Spleen (tissue), 11 donors: ENCODE measurements at regions not wholly inside any gene's neighbourhood (a gene's known extent, or its start where the extent isn't known, plus 50 kb on each side); places are given as distances from the start of the nearest gene placed in this dataset.

ENCODE experiments used
- DNase-seq: peaks from one replicate; pipeline ENCODE4 v3.0.0-alpha.2; 2020
- H3K27ac ChIP-seq, 8 donors: fragments of 200-600 bp; sonication (generic) in 7 of 8; 1 replicate in 4 of 8; 2 replicates in 4 of 8; pipeline versions ENCODE4 v1.5.0 to v1.8.0; 2016 to 2021; ENCODE audit warnings: inconsistent platforms in 4 of 8, mild to moderate bottlenecking in 4 of 8, moderate library complexity in 1 of 8
- H3K27me3 ChIP-seq, 7 donors: fragments of 200-600 bp; sonication (generic) in 6 of 7; replicated peaks in 1 of 7; 1 replicate in 4 of 7; 2 replicates in 3 of 7; pipeline versions ENCODE4 v1.5.0 to v1.8.0; 2016 to 2021; ENCODE audit warnings: inconsistent platforms in 3 of 7, mild to moderate bottlenecking in 1 of 7
- H3K36me3 ChIP-seq, 6 donors: fragments of 200-600 bp; sonication (generic) in 5 of 6; 1 replicate in 4 of 6; 2 replicates in 2 of 6; pipeline versions ENCODE4 v1.5.0 to v1.8.0; 2016 to 2021; ENCODE audit warnings: inconsistent platforms in 2 of 6
- H3K4me1 ChIP-seq, 6 donors: fragments of 200-600 bp; sonication (generic) in 5 of 6; 1 replicate in 3 of 6; 2 replicates in 3 of 6; pipeline versions ENCODE4 v1.5.0 to v1.8.0; 2016 to 2021; ENCODE audit warnings: inconsistent platforms in 3 of 6
- H3K4me3 ChIP-seq, 8 donors: fragments of 200-600 bp; sonication (generic) in 7 of 8; 1 replicate in 4 of 8; 2 replicates in 4 of 8; pipeline versions ENCODE4 v1.5.0 to v1.8.0; 2016 to 2021; ENCODE audit warnings: inconsistent platforms in 4 of 8, mild to moderate bottlenecking in 4 of 8, moderate library complexity in 2 of 8
- H3K9me3 ChIP-seq, 8 donors: fragments of 200-600 bp; sonication (generic) in 7 of 8; 1 replicate in 4 of 8; 2 replicates in 4 of 8; pipeline versions ENCODE4 v1.5.0 to v1.8.0; 2016 to 2021; ENCODE audit warnings: inconsistent platforms in 4 of 8
- POLR2A ChIP-seq, 3 donors: fragments of 450-650 bp; IDR thresholded peaks; one replicate each; pipeline ENCODE4 v1.5.1; 2017; ENCODE audit warnings: antibody characterized with exemption in 3 of 3, mild to moderate bottlenecking in 1 of 3
- POLR2AphosphoS5 ChIP-seq, 3 donors: sonication (generic); formaldehyde crosslinking; IDR thresholded peaks; one replicate each; pipeline ENCODE4 v1.5.1; 2017; ENCODE audit warnings: antibody characterized with exemption in 3 of 3
- WGBS, 5 donors: extraction: QIAGEN DNeasy Blood & Tissue Kit in 3 of 5; methylation state at CpG; one replicate each; pipeline versions ENCODE4 v1.1.5 to v1.1.7; 2013 to 2018; 5-methylcytosine and 5-hydroxymethylcytosine counted together
- intact Hi-C: fragments of 100-400 bp; cut with DNase I; formaldehyde crosslinking; loops from one replicate; pipeline ENCODE4 v1.15.0; 2023; ENCODE audit warnings: low total_unique reads
- TF ChIP-seq, protein P1 (sequence below), 11 experiments: fragments of 200-600 bp in 7 of 11; fragments of 450-650 bp in 4 of 11; sonication (generic) in 4 of 11; IDR thresholded peaks in 8 of 11; conservative IDR thresholded peaks in 3 of 11; 1 replicate in 7 of 11; 2 replicates in 4 of 11; pipeline versions ENCODE4 v1.4.0 to v1.8.0; 2016 to 2021; ENCODE audit warnings: antibody characterized with exemption in 11 of 11, inconsistent platforms in 4 of 11, mild to moderate bottlenecking in 1 of 11
- donor health status: healthy with polysubstance abuse.
- donor health status: DM: no; HTN: no; CAD: no; lungs with moderate emphysema.
- donor health status: DM: no; HTN: no; CAD: no.
- donor health status: Bipolar disorder and iron deficiency.
- donor health status: healthy.
- donor health status: DM: no; HTN: no; CAD: no.
- donor health status: DM: yes; HTN: yes; CAD: no.

DNA sequence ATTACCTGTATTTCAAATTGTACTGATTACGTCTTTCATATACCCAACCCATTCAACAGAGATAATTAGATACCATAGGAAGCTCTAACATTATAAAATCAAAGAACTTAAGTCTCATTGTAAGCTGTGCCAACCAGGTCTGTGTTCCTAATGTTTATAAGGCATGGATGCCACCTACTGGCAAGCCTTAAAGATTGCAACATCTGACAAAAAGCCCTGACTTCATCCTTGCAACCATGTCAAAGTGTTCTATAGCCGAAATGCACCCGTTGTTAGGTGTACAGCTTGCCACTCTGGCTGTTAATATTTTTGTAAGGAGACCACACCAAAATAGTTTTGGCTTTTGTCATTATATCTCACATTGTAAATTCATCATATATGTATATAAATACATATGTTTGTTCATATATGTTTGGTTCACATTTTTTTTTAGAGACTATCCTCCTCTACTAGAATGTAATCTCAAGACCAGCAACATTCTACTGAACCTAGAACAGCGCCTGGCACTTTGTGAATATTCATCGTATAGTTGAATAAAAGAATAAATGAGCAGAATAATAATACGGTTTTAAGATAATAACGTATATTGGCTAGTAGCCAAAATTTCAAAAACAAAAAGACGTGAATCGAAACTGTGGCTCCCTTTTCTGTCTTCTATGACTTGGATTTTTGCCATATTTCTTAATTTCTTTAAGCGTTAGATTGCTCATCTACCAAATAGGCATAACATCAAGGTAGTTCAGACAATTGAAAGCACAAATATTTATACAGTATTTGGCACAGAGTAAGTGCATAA is 258.1 kb downstream of the TBL1XR1 start:
- WGBS, 5 donors, result 40 to 57% (median 46%) methylated on average over 10 of the region's 10 CpGs
- no peak overlapping the region for H3K27ac ChIP-seq
- TF ChIP-seq POLR2AphosphoS5 (IDR thresholded peaks at IDR 0.05), result no peak
- TF ChIP-seq, protein P1, sequence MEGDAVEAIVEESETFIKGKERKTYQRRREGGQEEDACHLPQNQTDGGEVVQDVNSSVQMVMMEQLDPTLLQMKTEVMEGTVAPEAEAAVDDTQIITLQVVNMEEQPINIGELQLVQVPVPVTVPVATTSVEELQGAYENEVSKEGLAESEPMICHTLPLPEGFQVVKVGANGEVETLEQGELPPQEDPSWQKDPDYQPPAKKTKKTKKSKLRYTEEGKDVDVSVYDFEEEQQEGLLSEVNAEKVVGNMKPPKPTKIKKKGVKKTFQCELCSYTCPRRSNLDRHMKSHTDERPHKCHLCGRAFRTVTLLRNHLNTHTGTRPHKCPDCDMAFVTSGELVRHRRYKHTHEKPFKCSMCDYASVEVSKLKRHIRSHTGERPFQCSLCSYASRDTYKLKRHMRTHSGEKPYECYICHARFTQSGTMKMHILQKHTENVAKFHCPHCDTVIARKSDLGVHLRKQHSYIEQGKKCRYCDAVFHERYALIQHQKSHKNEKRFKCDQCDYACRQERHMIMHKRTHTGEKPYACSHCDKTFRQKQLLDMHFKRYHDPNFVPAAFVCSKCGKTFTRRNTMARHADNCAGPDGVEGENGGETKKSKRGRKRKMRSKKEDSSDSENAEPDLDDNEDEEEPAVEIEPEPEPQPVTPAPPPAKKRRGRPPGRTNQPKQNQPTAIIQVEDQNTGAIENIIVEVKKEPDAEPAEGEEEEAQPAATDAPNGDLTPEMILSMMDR (IDR thresholded peaks at IDR 0.05 in 8 of 11, conservative IDR thresholded peaks at IDR 0.05 in 3 of 11), result peak; percentile 27 to 82 (median 65)
- H3K4me1 ChIP-seq, result peaks cover 0 to 16% (median 0%) of the 10 kb centered on the region in 6 donors
- intact Hi-C loops, result no loop called here
- no peak for DNase-seq
- no peaks in the 10 kb centered on the region for H3K9me3 ChIP-seq
- H3K27me3 ChIP-seq, result no peaks in the 10 kb centered on the region
- H3K4me3 ChIP-seq, result no peak overlapping the region
- no peaks in the 10 kb centered on the region for H3K36me3 ChIP-seq

DNA sequence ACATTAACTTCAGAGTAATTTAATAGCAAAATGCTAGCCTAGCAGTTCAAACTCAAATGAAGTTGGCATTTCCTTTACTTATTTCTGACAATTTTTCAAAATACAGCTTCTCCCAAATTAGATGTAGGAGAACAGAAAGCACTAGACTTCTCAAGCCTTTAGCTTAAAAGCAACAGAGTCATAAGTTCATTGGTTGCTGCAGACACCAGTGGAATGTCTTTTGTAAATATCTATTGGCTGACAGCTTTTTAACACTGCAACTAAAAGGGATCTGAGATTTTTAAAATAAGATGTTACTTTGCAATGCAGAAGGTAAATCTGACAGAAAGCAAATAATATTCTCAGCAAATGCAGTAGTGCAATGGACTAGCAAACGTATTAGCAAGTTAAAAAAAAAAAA is 259.3 kb downstream of the TBL1XR1 start:
- TF ChIP-seq POLR2A (IDR thresholded peaks at IDR 0.05) (no peak), POLR2AphosphoS5 (IDR thresholded peaks at IDR 0.05) (no peak)
- TF ChIP-seq, protein P1 (IDR thresholded peaks at IDR 0.05 in 8 of 11, conservative IDR thresholded peaks at IDR 0.05 in 3 of 11), result no peak
- intact Hi-C loops, result no loop called here
- Histone ChIP-seq H3K36me3 (no peaks in the 10 kb centered on the region), H3K4me1 (peaks cover 0 to 16% (median 0%) of the 10 kb centered on the region in 6 donors), H3K27ac (no peak overlapping the region), H3K4me3 (no peak overlapping the region), H3K9me3 (no peaks in the 10 kb centered on the region), H3K27me3 (no peaks in the 10 kb centered on the region)
- WGBS, 5 donors, result 61 to 87% (median 78%) methylated on average over 1 of the region's 1 CpG
- DNase-seq, result no peak

GRCh38 chr3:176937541-176937940 is 259.7 kb downstream of the TBL1XR1 start:
- intact Hi-C loops, result no loop called here
- TF ChIP-seq POLR2A (IDR thresholded peaks at IDR 0.05) (no peak), POLR2AphosphoS5 (IDR thresholded peaks at IDR 0.05) (no peak)
- TF ChIP-seq, protein P1 (IDR thresholded peaks at IDR 0.05 in 8 of 11, conservative IDR thresholded peaks at IDR 0.05 in 3 of 11), result no peak
- no peak for DNase-seq
- no peak overlapping the region for H3K4me3 ChIP-seq
- no peaks in the 10 kb centered on the region for H3K9me3 ChIP-seq
- H3K27ac ChIP-seq, result no peak overlapping the region
- no peaks in the 10 kb centered on the region for H3K27me3 ChIP-seq
- H3K36me3 ChIP-seq, result no peaks in the 10 kb centered on the region
- H3K4me1 ChIP-seq, result peaks cover 0 to 16% (median 0%) of the 10 kb centered on the region in 6 donors
- 76 to 98% (median 88%) methylated on average over 1 of the region's 1 CpG for WGBS, 5 donors

GRCh38 chr3:176935194-176935888 is 261.9 kb downstream of the TBL1XR1 start:
- no peaks in the 10 kb centered on the region for H3K9me3 ChIP-seq
- no peak overlapping the region for H3K4me3 ChIP-seq
- no peaks in the 10 kb centered on the region for H3K36me3 ChIP-seq
- no peak overlapping the region for H3K27ac ChIP-seq
- no peak for DNase-seq
- TF ChIP-seq POLR2AphosphoS5 (IDR thresholded peaks at IDR 0.05) (no peak), POLR2A (IDR thresholded peaks at IDR 0.05) (no peak)
- TF ChIP-seq, protein P1 (IDR thresholded peaks at IDR 0.05 in 8 of 11, conservative IDR thresholded peaks at IDR 0.05 in 3 of 11), result no peak
- H3K27me3 ChIP-seq, result no peaks in the 10 kb centered on the region
- intact Hi-C loops, result no loop called here
- peaks cover 0 to 16% (median 0%) of the 10 kb centered on the region in 6 donors for H3K4me1 ChIP-seq
- 79 to 91% (median 86%) methylated on average over 2 of the region's 2 CpGs for WGBS, 5 donors
